ENCODE measurements at regions not wholly inside any gene's neighbourhood (a gene's known extent, or its start where the extent isn't known, plus 50 kb on each side); places are given as distances from the start of the nearest gene placed in this dataset.

DNA sequence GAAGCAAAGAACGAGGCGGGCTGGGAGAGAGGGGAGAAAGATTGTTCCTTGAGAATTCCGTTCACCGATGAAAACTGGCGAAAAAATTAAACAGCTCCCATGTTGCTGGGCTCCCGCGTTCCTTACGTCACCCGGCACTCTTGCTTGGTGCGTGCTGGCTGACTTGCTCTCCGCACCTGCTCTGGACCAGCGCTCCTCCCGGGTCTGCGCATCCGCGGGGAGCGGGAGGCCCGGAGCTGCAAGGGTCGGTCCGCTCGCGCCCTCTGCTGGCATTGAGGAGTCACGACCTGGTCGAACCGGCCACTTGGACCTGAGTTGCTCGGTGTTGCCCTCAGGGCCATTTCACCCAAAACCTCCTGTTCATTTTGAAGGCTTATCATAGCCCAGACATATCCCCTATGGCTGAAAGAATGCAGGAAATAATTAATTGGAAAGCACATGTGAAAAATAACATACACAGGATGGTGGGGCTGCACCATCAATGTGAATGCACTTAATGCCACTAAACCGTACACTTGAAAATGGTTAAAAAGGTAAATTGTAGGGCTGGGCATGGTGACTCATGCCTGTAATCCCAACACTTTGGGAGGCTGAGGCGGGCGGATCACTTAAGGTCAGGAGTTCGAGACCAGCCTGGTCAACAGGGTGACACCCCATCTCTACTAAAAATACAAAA is 98.9 kb upstream of the BACE2 start (continued):
- TF ChIP-seq POLR2AphosphoS5 (IDR thresholded peaks at IDR 0.05; ENCODE audit: low read depth, low read length) (no peak), SP1 (IDR thresholded peaks at IDR 0.05; ENCODE audit: low read depth, low read length) (no peak), BRCA1 (IDR thresholded peaks at IDR 0.05; ENCODE audit: low read depth, low read length) (no peak), TEAD4 (IDR thresholded peaks at IDR 0.05; ENCODE audit: low read depth, low read length) (no peak), FOSL1 (IDR thresholded peaks at IDR 0.05; ENCODE audit: insufficient read depth, low read depth, low read length) (no peak)

Measured in H1 (cell line).